Neural progenitor cell (in vitro differentiated cells): ENCODE measurements at regions not wholly inside any gene's neighbourhood (a gene's known extent, or its start where the extent isn't known, plus 50 kb on each side); places are given as distances from the start of the nearest gene placed in this dataset.
A peak's percentile ranks its signal among the peaks of the same experiment; 100 is the strongest.

Source experiments
- DNase-seq: peaks from one replicate; pipeline ENCODE4 v3.0.0-alpha.2; 2016; ENCODE audit warnings: low spot score
- H2AFZ ChIP-seq: fragments of 200-600 bp; sonication (generic); replicated peaks from 2 replicates; pipeline ENCODE4 v1.6.1; 2016; ENCODE audit warnings: antibody characterized with exemption
- H3F3A ChIP-seq: fragments of 200-600 bp; sonication (generic); 2 replicates; pipeline ENCODE4 v1.6.1; 2016; ENCODE audit warnings: antibody characterized with exemption, low read depth
- H3K27ac ChIP-seq: fragments of 200-600 bp; sonication (generic); 2 replicates; pipeline ENCODE4 v1.5.1; 2016; ENCODE audit warnings: mild to moderate bottlenecking
- H3K27me3 ChIP-seq: fragments of 200-600 bp; sonication (generic); 2 replicates; pipeline ENCODE4 v1.6.1; 2016; ENCODE audit warnings: mild to moderate bottlenecking, moderate library complexity
- H3K36me3 ChIP-seq: fragments of 200-600 bp; sonication (generic); 2 replicates; pipeline ENCODE4 v1.5.1; 2016
- H3K4me1 ChIP-seq: fragments of 200-600 bp; sonication (generic); 2 replicates; pipeline ENCODE4 v1.6.1; 2016; ENCODE audit warnings: mixed run types
- H3K4me2 ChIP-seq: fragments of 200-600 bp; sonication (generic); 2 replicates; pipeline ENCODE4 v1.6.1; 2016
- H3K4me3 ChIP-seq: fragments of 200-600 bp; sonication (generic); 2 replicates; pipeline ENCODE4 v1.5.1; 2016
- H3K79me2 ChIP-seq: fragments of 200-600 bp; sonication (generic); 2 replicates; pipeline ENCODE4 v1.6.1; 2016; ENCODE audit warnings: low read depth
- H3K9ac ChIP-seq: fragments of 200-600 bp; sonication (generic); 2 replicates; pipeline ENCODE4 v1.6.1; 2016
- H3K9me3 ChIP-seq: fragments of 200-600 bp; sonication (generic); 2 replicates; pipeline ENCODE4 v1.5.1; 2016; ENCODE audit warnings: low read depth
- H4K20me1 ChIP-seq: fragments of 200-600 bp; sonication (generic); 2 replicates; pipeline ENCODE4 v1.6.1; 2016; ENCODE audit warnings: low read depth
- H3K27ac Mint-ChIP-seq: 3 replicates; pipeline ENCODE4 v1.8.0; 2021; ENCODE audit warnings: mixed read lengths
- H3K27me3 Mint-ChIP-seq: 2 replicates; pipeline ENCODE4 v1.8.0; 2022; ENCODE audit warnings: low read depth, mild to moderate bottlenecking, inconsistent platforms, moderate library complexity, mixed read lengths; ENCODE audit not compliant: insufficient read depth
- H3K36me3 Mint-ChIP-seq: 3 replicates; pipeline ENCODE4 v1.8.0; 2021; ENCODE audit warnings: mixed read lengths
- H3K4me1 Mint-ChIP-seq: 3 replicates; pipeline ENCODE4 v1.8.0; 2021; ENCODE audit warnings: mixed read lengths
- H3K4me3 Mint-ChIP-seq: 3 replicates; pipeline ENCODE4 v1.8.0; 2021; ENCODE audit warnings: mild to moderate bottlenecking, moderate library complexity, mixed read lengths
- H3K9me3 Mint-ChIP-seq: 3 replicates; pipeline ENCODE4 v1.8.0; 2020; ENCODE audit warnings: mixed read lengths
- EZH2 ChIP-seq: fragments of 200-600 bp; sonication (generic); IDR thresholded peaks from 2 replicates; pipeline ENCODE4 v1.6.1; 2017; ENCODE audit warnings: antibody characterized with exemption, mild to moderate bottlenecking, moderate library complexity
- EZH2phosphoT487 ChIP-seq: fragments of 200-600 bp; sonication (generic); IDR thresholded peaks from 2 replicates; pipeline ENCODE4 v1.6.1; 2017; ENCODE audit warnings: antibody characterized with exemption
- TF ChIP-seq, protein P1 (sequence below): fragments of 200-600 bp; sonication (generic); IDR thresholded peaks from 2 replicates; pipeline ENCODE4 v1.5.1; 2017; ENCODE audit warnings: antibody characterized with exemption, mild to moderate bottlenecking

DNA sequence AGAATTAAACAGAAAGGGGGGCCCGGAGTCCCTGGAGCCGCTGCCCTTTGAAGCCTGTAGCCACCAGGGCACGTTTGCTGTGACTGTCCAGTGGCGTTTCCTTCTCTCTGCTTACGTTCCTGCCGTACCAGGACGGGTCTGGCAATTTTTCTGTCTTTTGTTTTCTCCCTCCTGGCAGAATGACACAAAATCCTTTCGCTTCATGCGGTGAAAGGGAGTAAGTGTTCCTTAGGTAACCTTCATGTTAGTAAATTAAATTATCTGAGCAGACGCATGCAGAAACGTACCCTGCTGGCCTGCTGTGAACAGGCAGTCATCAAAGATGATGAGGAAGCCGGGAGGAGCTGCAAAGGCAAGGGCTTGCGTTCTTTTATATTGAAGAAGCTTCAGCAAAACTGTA, 299.3 kb upstream of the ARGLU1 start:
- no peak overlapping the region for H3K4me2 ChIP-seq
- H3K4me1 ChIP-seq, result peaks cover 15% of the 10 kb centered on the region
- H3K36me3 ChIP-seq, result no peaks in the 10 kb centered on the region
- H3K27me3 ChIP-seq, result no peaks in the 10 kb centered on the region
- peak overlapping the region; percentile 98 for H3K27ac Mint-ChIP-seq
- H3K9me3 Mint-ChIP-seq, result peaks cover 5% of the 10 kb centered on the region
- peak overlapping the region; percentile 43 for H3K4me3 Mint-ChIP-seq
- peak overlapping the region; percentile 59 for H3K27ac ChIP-seq
- H3K4me1 Mint-ChIP-seq, result peaks cover 23% of the 10 kb centered on the region
- no peak overlapping the region for H3K4me3 ChIP-seq
- H3K9me3 ChIP-seq, result no peaks in the 10 kb centered on the region
- H3F3A ChIP-seq, result peaks cover 30% of the 10 kb centered on the region
- H4K20me1 ChIP-seq, result no peaks in the 10 kb centered on the region
- no peak for TF ChIP-seq EZH2
- TF ChIP-seq, protein P1, sequence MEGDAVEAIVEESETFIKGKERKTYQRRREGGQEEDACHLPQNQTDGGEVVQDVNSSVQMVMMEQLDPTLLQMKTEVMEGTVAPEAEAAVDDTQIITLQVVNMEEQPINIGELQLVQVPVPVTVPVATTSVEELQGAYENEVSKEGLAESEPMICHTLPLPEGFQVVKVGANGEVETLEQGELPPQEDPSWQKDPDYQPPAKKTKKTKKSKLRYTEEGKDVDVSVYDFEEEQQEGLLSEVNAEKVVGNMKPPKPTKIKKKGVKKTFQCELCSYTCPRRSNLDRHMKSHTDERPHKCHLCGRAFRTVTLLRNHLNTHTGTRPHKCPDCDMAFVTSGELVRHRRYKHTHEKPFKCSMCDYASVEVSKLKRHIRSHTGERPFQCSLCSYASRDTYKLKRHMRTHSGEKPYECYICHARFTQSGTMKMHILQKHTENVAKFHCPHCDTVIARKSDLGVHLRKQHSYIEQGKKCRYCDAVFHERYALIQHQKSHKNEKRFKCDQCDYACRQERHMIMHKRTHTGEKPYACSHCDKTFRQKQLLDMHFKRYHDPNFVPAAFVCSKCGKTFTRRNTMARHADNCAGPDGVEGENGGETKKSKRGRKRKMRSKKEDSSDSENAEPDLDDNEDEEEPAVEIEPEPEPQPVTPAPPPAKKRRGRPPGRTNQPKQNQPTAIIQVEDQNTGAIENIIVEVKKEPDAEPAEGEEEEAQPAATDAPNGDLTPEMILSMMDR, result no peak
- TF ChIP-seq EZH2phosphoT487, result no peak
- peak overlapping the region; percentile 96 for H2AFZ ChIP-seq
- DNase-seq, result peak; percentile 32
- no peaks in the 10 kb centered on the region for H3K36me3 Mint-ChIP-seq
- H3K79me2 ChIP-seq, result no peaks in the 10 kb centered on the region
- H3K27me3 Mint-ChIP-seq, result no peaks in the 10 kb centered on the region
- H3K9ac ChIP-seq, result no peak overlapping the region

DNA sequence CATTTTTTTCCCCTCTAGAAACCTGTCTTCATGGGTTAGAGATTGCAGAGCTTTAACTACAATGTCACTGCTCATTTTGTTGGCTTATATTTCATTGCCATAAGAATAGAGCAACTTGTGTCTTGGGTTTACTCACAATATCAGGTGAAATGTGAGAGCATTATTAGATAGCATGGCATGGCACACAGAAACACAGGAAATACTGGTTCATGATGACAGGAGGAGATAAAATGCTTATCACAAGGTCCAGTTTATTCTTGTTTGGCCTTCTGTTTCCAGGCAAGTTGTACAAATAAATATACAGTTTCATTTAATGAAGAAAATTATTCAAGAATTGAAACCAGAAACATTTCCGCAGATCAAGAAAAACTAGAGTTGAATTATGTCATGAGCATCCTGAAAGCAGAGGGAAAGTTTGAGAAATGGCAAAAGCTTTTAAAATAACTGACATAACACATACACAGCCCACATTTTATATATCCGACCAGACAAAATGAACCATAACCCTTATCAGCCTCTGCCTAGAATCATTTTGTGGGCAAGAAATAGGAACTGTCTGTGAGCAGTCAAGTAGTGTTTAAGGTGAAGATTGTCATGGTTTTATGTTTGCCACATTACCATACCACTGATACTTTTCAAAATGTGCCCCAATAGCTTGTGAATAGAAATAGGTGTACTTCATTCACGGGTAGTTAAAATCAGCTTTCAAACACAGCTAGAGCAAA, 297.9 kb upstream of the ARGLU1 start:
- Histone ChIP-seq H3K79me2 (no peaks in the 10 kb centered on the region), H3K4me2 (no peak overlapping the region), H3K9me3 (no peaks in the 10 kb centered on the region), H2AFZ (no peak overlapping the region), H3K4me1 (peaks cover 18% of the 10 kb centered on the region), H3K27me3 (no peaks in the 10 kb centered on the region), H3K27ac (no peak overlapping the region), H3K4me3 (no peak overlapping the region), H3K36me3 (no peaks in the 10 kb centered on the region), H3K9ac (no peak overlapping the region), H3F3A (peaks cover 23% of the 10 kb centered on the region), H4K20me1 (no peaks in the 10 kb centered on the region)
- Mint-ChIP-seq H3K27me3 (no peaks in the 10 kb centered on the region), H3K4me1 (peaks cover 26% of the 10 kb centered on the region), H3K36me3 (no peaks in the 10 kb centered on the region), H3K27ac (no peak overlapping the region), H3K4me3 (no peak overlapping the region), H3K9me3 (peaks cover 5% of the 10 kb centered on the region)
- TF ChIP-seq EZH2phosphoT487 (no peak), EZH2 (no peak)
- TF ChIP-seq, protein P1, result no peak
- DNase-seq, result no peak

DNA sequence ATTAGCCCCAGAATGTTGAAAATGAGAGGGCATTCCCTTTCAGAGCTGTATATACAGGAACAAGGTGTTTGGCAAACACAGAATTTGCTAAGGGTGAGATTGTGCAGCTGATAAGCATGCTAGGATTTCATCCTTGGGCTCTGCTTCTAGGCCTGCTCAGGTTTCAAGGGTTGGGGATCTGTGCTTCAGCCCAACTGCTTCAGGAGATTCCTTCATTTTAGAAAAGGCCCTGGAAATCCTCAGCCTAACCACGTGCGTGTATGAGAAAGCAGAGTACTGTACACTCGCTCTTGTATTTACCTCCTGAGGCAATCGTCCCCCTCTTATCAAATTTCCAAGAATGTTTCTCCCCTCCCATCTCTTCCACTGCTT, 291.6 kb upstream of the ARGLU1 start:
- H4K20me1 ChIP-seq, result no peaks in the 10 kb centered on the region
- H3K27ac ChIP-seq, result peak overlapping the region; percentile 26
- Mint-ChIP-seq H3K27me3 (peaks cover 3% of the 10 kb centered on the region), H3K4me1 (peaks cover 29% of the 10 kb centered on the region), H3K36me3 (no peaks in the 10 kb centered on the region), H3K27ac (peak overlapping the region; percentile 59), H3K4me3 (peak overlapping the region; percentile 4), H3K9me3 (peaks cover 6% of the 10 kb centered on the region)
- H3K9me3 ChIP-seq, result no peaks in the 10 kb centered on the region
- no peak overlapping the region for H3K4me3 ChIP-seq
- H2AFZ ChIP-seq, result peak overlapping the region; percentile 93
- no peak overlapping the region for H3K9ac ChIP-seq
- TF ChIP-seq, protein P1, result no peak
- TF ChIP-seq EZH2phosphoT487 (no peak), EZH2 (no peak)
- DNase-seq, result peak; percentile 20
- H3F3A ChIP-seq, result peaks cover 12% of the 10 kb centered on the region
- H3K4me2 ChIP-seq, result peak overlapping the region; percentile 50
- no peaks in the 10 kb centered on the region for H3K27me3 ChIP-seq
- peaks cover 34% of the 10 kb centered on the region for H3K4me1 ChIP-seq
- no peaks in the 10 kb centered on the region for H3K79me2 ChIP-seq
- H3K36me3 ChIP-seq, result no peaks in the 10 kb centered on the region
